GM23338 (cell line): ENCODE measurements at regions not wholly inside any gene's neighbourhood (a gene's known extent, or its start where the extent isn't known, plus 50 kb on each side); places are given as distances from the start of the nearest gene placed in this dataset.

Experiments used
- ATAC-seq: fragments of 200-7000 bp; cut with Tn5 transposase; 3 replicates; pipeline ENCODE4 v1.9.1; 2020
- DNase-seq: peaks from one replicate; pipeline ENCODE4 v3.0.0-alpha.2; 2015; ENCODE audit warnings: low spot score
- H2AFZ ChIP-seq: fragments of 200-600 bp; sonication (generic); 2 replicates; pipeline ENCODE4 v1.8.0; 2016; ENCODE audit warnings: antibody characterized with exemption, mild to moderate bottlenecking, moderate library complexity
- H3F3A ChIP-seq: fragments of 200-600 bp; sonication (generic); replicated peaks from 2 replicates; pipeline ENCODE4 v1.8.0; 2017; ENCODE audit warnings: antibody characterized with exemption, mixed run types, low read depth
- H3K27ac ChIP-seq: fragments of 200-600 bp; sonication (generic); 2 replicates; pipeline ENCODE4 v1.6.1; 2016; ENCODE audit warnings: low read depth
- H3K27me3 ChIP-seq: fragments of 200-600 bp; sonication (generic); 2 replicates; pipeline ENCODE4 v1.8.0; 2016; ENCODE audit warnings: mild to moderate bottlenecking, mixed run types, moderate library complexity; ENCODE audit not compliant: insufficient read depth
- H3K36me3 ChIP-seq: fragments of 200-600 bp; sonication (generic); 2 replicates; pipeline ENCODE4 v1.8.0; 2016; ENCODE audit warnings: mild to moderate bottlenecking; ENCODE audit not compliant: insufficient read depth
- H3K4me1 ChIP-seq: fragments of 200-600 bp; sonication (generic); 2 replicates; pipeline ENCODE4 v1.8.0; 2016; ENCODE audit warnings: mild to moderate bottlenecking, moderate library complexity; ENCODE audit not compliant: insufficient read depth
- H3K4me2 ChIP-seq: fragments of 200-600 bp; sonication (generic); 2 replicates; pipeline ENCODE4 v1.7.1; 2017; ENCODE audit warnings: mixed run types
- H3K4me3 ChIP-seq: fragments of 200-600 bp; sonication (generic); 2 replicates; pipeline ENCODE4 v1.6.1; 2016; ENCODE audit warnings: mixed run types
- H3K79me2 ChIP-seq: fragments of 200-600 bp; sonication (generic); replicated peaks from 2 replicates; pipeline ENCODE4 v1.8.0; 2017; ENCODE audit warnings: mild to moderate bottlenecking; ENCODE audit not compliant: insufficient read depth
- H3K9me2 ChIP-seq: fragments of 200-600 bp; sonication (generic); 2 replicates; pipeline ENCODE4 v1.8.0; 2017; ENCODE audit not compliant: insufficient read depth
- H4K20me1 ChIP-seq: fragments of 200-600 bp; sonication (generic); replicated peaks from 2 replicates; pipeline ENCODE4 v1.8.0; 2017; ENCODE audit warnings: mild to moderate bottlenecking; ENCODE audit not compliant: insufficient read depth
- H3K27ac Mint-ChIP-seq: 2 replicates; pipeline ENCODE4 v1.8.0; 2020; ENCODE audit warnings: inconsistent platforms, mild to moderate bottlenecking, moderate library complexity, mixed read lengths
- H3K27me3 Mint-ChIP-seq: 3 replicates; pipeline ENCODE4 v1.8.0; 2022; ENCODE audit warnings: low read depth, mild to moderate bottlenecking, moderate library complexity, mixed read lengths, inconsistent platforms; ENCODE audit not compliant: insufficient read depth, poor library complexity
- H3K36me3 Mint-ChIP-seq: 3 replicates; pipeline ENCODE4 v1.8.0; 2021; ENCODE audit warnings: low read depth, mild to moderate bottlenecking, inconsistent platforms, moderate library complexity, mixed read lengths
- H3K4me1 Mint-ChIP-seq: 3 replicates; pipeline ENCODE4 v1.8.0; 2020; ENCODE audit warnings: mild to moderate bottlenecking, inconsistent platforms, mixed read lengths
- H3K4me3 Mint-ChIP-seq: 3 replicates; pipeline ENCODE4 v1.8.0; 2021; ENCODE audit warnings: moderate library complexity, mild to moderate bottlenecking, inconsistent platforms, mixed read lengths
- H3K9me3 Mint-ChIP-seq: 3 replicates; pipeline ENCODE4 v1.8.0; 2020; ENCODE audit warnings: moderate library complexity, mild to moderate bottlenecking, inconsistent platforms, mixed read lengths
- CREB1 ChIP-seq: fragments of 250-450 bp; sonication (Bioruptor Pico); IDR thresholded peaks from 2 replicates; pipeline ENCODE4 v1.5.0; 2020; ENCODE audit warnings: low read depth, mild to moderate bottlenecking, moderate library complexity
- EZH2phosphoT487 ChIP-seq: fragments of 200-600 bp; sonication (generic); IDR thresholded peaks from one replicate; pipeline ENCODE4 v1.8.1; 2018; ENCODE audit warnings: antibody characterized with exemption; ENCODE audit not compliant: unreplicated experiment
- NANOG ChIP-seq: IDR thresholded peaks from 2 replicates; pipeline ENCODE4 v1.6.1; 2016; ENCODE audit warnings: antibody characterized with exemption, borderline replicate concordance
- POLR2AphosphoS5 ChIP-seq: IDR thresholded peaks from 2 replicates; pipeline ENCODE4 v1.6.1; 2016; ENCODE audit warnings: antibody characterized with exemption, low read depth
- STAT1 ChIP-seq: IDR thresholded peaks from one replicate; pipeline ENCODE4 v1.6.1; 2016; ENCODE audit warnings: antibody characterized with exemption; ENCODE audit not compliant: unreplicated experiment
- ZNF331 ChIP-seq: fragments of 250-450 bp; sonication (Bioruptor Pico); IDR thresholded peaks from 2 replicates; pipeline ENCODE4 v1.5.0; 2020; ENCODE audit warnings: low read depth, mild to moderate bottlenecking, moderate library complexity
- TF ChIP-seq, protein P1 (sequence below): fragments of 250-450 bp; sonication (Bioruptor Pico); IDR thresholded peaks from 2 replicates; pipeline ENCODE4 v1.5.0; 2020; ENCODE audit warnings: mild to moderate bottlenecking, moderate library complexity
- TF ChIP-seq, protein P2 (sequence below): IDR thresholded peaks from 2 replicates; pipeline ENCODE4 v1.6.1; 2016; ENCODE audit warnings: antibody characterized with exemption

- TF ChIP-seq, protein P1, sequence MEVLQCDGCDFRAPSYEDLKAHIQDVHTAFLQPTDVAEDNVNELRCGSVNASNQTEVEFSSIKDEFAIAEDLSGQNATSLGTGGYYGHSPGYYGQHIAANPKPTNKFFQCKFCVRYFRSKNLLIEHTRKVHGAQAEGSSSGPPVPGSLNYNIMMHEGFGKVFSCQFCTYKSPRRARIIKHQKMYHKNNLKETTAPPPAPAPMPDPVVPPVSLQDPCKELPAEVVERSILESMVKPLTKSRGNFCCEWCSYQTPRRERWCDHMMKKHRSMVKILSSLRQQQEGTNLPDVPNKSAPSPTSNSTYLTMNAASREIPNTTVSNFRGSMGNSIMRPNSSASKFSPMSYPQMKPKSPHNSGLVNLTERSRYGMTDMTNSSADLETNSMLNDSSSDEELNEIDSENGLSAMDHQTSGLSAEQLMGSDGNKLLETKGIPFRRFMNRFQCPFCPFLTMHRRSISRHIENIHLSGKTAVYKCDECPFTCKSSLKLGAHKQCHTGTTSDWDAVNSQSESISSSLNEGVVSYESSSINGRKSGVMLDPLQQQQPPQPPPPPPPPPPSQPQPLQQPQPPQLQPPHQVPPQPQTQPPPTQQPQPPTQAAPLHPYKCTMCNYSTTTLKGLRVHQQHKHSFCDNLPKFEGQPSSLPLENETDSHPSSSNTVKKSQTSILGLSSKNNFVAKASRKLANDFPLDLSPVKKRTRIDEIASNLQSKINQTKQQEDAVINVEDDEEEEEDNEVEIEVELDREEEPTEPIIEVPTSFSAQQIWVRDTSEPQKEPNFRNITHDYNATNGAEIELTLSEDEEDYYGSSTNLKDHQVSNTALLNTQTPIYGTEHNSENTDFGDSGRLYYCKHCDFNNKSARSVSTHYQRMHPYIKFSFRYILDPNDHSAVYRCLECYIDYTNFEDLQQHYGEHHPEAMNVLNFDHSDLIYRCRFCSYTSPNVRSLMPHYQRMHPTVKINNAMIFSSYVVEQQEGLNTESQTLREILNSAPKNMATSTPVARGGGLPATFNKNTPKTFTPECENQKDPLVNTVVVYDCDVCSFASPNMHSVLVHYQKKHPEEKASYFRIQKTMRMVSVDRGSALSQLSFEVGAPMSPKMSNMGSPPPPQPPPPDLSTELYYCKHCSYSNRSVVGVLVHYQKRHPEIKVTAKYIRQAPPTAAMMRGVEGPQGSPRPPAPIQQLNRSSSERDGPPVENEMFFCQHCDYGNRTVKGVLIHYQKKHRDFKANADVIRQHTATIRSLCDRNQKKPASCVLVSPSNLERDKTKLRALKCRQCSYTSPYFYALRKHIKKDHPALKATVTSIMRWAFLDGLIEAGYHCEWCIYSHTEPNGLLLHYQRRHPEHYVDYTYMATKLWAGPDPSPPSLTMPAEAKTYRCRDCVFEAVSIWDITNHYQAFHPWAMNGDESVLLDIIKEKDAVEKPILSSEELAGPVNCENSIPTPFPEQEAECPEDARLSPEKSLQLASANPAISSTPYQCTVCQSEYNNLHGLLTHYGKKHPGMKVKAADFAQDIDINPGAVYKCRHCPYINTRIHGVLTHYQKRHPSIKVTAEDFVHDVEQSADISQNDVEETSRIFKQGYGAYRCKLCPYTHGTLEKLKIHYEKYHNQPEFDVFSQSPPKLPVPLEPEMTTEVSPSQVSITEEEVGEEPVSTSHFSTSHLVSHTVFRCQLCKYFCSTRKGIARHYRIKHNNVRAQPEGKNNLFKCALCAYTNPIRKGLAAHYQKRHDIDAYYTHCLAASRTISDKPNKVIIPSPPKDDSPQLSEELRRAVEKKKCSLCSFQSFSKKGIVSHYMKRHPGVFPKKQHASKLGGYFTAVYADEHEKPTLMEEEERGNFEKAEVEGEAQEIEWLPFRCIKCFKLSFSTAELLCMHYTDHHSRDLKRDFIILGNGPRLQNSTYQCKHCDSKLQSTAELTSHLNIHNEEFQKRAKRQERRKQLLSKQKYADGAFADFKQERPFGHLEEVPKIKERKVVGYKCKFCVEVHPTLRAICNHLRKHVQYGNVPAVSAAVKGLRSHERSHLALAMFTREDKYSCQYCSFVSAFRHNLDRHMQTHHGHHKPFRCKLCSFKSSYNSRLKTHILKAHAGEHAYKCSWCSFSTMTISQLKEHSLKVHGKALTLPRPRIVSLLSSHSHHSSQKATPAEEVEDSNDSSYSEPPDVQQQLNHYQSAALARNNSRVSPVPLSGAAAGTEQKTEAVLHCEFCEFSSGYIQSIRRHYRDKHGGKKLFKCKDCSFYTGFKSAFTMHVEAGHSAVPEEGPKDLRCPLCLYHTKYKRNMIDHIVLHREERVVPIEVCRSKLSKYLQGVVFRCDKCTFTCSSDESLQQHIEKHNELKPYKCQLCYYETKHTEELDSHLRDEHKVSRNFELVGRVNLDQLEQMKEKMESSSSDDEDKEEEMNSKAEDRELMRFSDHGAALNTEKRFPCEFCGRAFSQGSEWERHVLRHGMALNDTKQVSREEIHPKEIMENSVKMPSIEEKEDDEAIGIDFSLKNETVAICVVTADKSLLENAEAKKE (CRISPR knock-in tag), result no peak
Measured at GRCh38 chr1:4404854-4405590, 249.4 kb upstream of the AJAP1 start (continued).

- Mint-ChIP-seq H3K27ac (no peak overlapping the region), H3K27me3 (peaks cover 7% of the 10 kb centered on the region), H3K9me3 (peaks cover 98% of the 10 kb centered on the region), H3K4me3 (no peak overlapping the region), H3K36me3 (peaks cover 33% of the 10 kb centered on the region), H3K4me1 (no peaks in the 10 kb centered on the region)
- Histone ChIP-seq H3K36me3 (no peaks in the 10 kb centered on the region; the same call in 1 of the 2 replicates), H4K20me1 (no peaks in the 10 kb centered on the region), H3K4me3 (no peak overlapping the region), H2AFZ (no peak overlapping the region), H3K27ac (no peak overlapping the region), H3K9me2 (no peaks in the 10 kb centered on the region), H3K27me3 (no peaks in the 10 kb centered on the region), H3K4me2 (no peak overlapping the region), H3F3A (no peaks in the 10 kb centered on the region), H3K4me1 (no peaks in the 10 kb centered on the region), H3K79me2 (no peaks in the 10 kb centered on the region)
- DNase-seq (no peak), ATAC-seq (no peak)
- no peak for TF ChIP-seq NANOG
- TF ChIP-seq, protein P1 (CRISPR knock-in tag), result no peak
- TF ChIP-seq ZNF331, result no peak
- no peak for TF ChIP-seq POLR2AphosphoS5
- no peak for TF ChIP-seq EZH2phosphoT487
- TF ChIP-seq CREB1, result no peak
- TF ChIP-seq STAT1, result no peak
- TF ChIP-seq, protein P2, sequence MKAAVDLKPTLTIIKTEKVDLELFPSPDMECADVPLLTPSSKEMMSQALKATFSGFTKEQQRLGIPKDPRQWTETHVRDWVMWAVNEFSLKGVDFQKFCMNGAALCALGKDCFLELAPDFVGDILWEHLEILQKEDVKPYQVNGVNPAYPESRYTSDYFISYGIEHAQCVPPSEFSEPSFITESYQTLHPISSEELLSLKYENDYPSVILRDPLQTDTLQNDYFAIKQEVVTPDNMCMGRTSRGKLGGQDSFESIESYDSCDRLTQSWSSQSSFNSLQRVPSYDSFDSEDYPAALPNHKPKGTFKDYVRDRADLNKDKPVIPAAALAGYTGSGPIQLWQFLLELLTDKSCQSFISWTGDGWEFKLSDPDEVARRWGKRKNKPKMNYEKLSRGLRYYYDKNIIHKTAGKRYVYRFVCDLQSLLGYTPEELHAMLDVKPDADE, result no peak
Measured at GRCh38 chr1:4407851-4408250, 246.6 kb upstream of the AJAP1 start.
